WTC11 (cell line): ENCODE measurements at regions not wholly inside any gene's neighbourhood (a gene's known extent, or its start where the extent isn't known, plus 50 kb on each side); places are given as distances from the start of the nearest gene placed in this dataset.

ENCODE experiments used
- ATAC-seq: fragments of 200-7000 bp; cut with Tn5 transposase; 2 replicates; pipeline ENCODE4 v1.10.0; 2021; ENCODE audit warnings: mild to moderate bottlenecking, moderate library complexity
- CTCF ChIA-PET: fragments of 300-600 bp; sonication (Branson Sonifier 250); formaldehyde crosslinking; loops from one replicate; lab custom pipeline; 2021; ENCODE audit warnings: antibody characterized with exemption; lab: Charles Lee
- POLR2A ChIA-PET: fragments of 350-600 bp; sonication (Branson Sonifier 250); formaldehyde crosslinking; loops from one replicate; lab custom pipeline; 2021; ENCODE audit warnings: antibody characterized with exemption; lab: Charles Lee
- DNase-seq: peaks from one replicate; pipeline ENCODE4 v3.0.0; 2021; ENCODE audit warnings: low spot score
- H3K27ac Mint-ChIP-seq: 2 replicates; pipeline ENCODE4 v1.8.0; 2021; ENCODE audit warnings: mixed read lengths
- H3K27me3 Mint-ChIP-seq: 2 replicates; pipeline ENCODE4 v1.8.0; 2021; ENCODE audit warnings: low read depth, mild to moderate bottlenecking, moderate library complexity, mixed read lengths
- H3K36me3 Mint-ChIP-seq: 2 replicates; pipeline ENCODE4 v1.8.0; 2021; ENCODE audit warnings: mixed read lengths
- H3K4me1 Mint-ChIP-seq: 2 replicates; pipeline ENCODE4 v1.8.0; 2022; ENCODE audit warnings: mixed read lengths
- H3K4me3 Mint-ChIP-seq: 2 replicates; pipeline ENCODE4 v1.8.0; 2021; ENCODE audit warnings: mild to moderate bottlenecking, moderate library complexity, mixed read lengths
- H3K9me3 Mint-ChIP-seq: 2 replicates; pipeline ENCODE4 v1.8.0; 2021; ENCODE audit warnings: mixed read lengths
- CREM ChIP-seq: sonication (generic); formaldehyde crosslinking; IDR thresholded peaks from 2 replicates; pipeline ENCODE4 v1.8.1; 2022; ENCODE audit warnings: mild to moderate bottlenecking, missing genetic modification reagents, moderate library complexity
- ETV6 ChIP-seq: sonication (generic); formaldehyde crosslinking; IDR thresholded peaks from 2 replicates; pipeline ENCODE4 v1.8.1; 2022; ENCODE audit warnings: mild to moderate bottlenecking, missing genetic modification reagents
- GRHL2 ChIP-seq: fragments of 250-450 bp; sonication (Bioruptor Pico); IDR thresholded peaks from 2 replicates; pipeline ENCODE4 v1.8.0; 2022; ENCODE audit warnings: mild to moderate bottlenecking, moderate library complexity; ENCODE audit not compliant: insufficient replicate concordance, severe bottlenecking
- HMGA2 ChIP-seq: fragments of 250-450 bp; sonication (Bioruptor Pico); IDR thresholded peaks from 2 replicates; pipeline ENCODE4 v1.4.0; 2021; ENCODE audit warnings: mild to moderate bottlenecking, moderate library complexity
- JUN ChIP-seq: sonication (generic); formaldehyde crosslinking; IDR thresholded peaks from 2 replicates; pipeline ENCODE4 v1.8.0; 2023; ENCODE audit warnings: mild to moderate bottlenecking, missing genetic modification reagents
- MXD4 ChIP-seq: fragments of 250-450 bp; sonication (Bioruptor Pico); IDR thresholded peaks from 2 replicates; pipeline ENCODE4 v1.8.0; 2021; ENCODE audit warnings: mild to moderate bottlenecking, moderate library complexity, borderline replicate concordance
- NFATC4 ChIP-seq: fragments of 250-450 bp; sonication (Bioruptor Pico); IDR thresholded peaks from 2 replicates; pipeline ENCODE4 v1.9.0; 2021; ENCODE audit warnings: mild to moderate bottlenecking
- OVOL2 ChIP-seq: fragments of 250-450 bp; sonication (Bioruptor Pico); IDR thresholded peaks from 2 replicates; pipeline ENCODE4 v1.9.0; 2021; ENCODE audit warnings: mild to moderate bottlenecking, borderline replicate concordance
- SP1 ChIP-seq: sonication (generic); formaldehyde crosslinking; conservative IDR thresholded peaks from 2 replicates; pipeline ENCODE4 v1.8.1; 2022; ENCODE audit warnings: missing genetic modification reagents
- TP53 ChIP-seq: sonication (generic); formaldehyde crosslinking; IDR thresholded peaks from 2 replicates; pipeline ENCODE4 v1.8.1; 2023; ENCODE audit warnings: mild to moderate bottlenecking, missing genetic modification reagents
- ZNF138 ChIP-seq: sonication (generic); formaldehyde crosslinking; conservative IDR thresholded peaks from 2 replicates; pipeline ENCODE4 v1.8.1; 2022; ENCODE audit warnings: mild to moderate bottlenecking, moderate library complexity, missing genetic modification reagents
- TF ChIP-seq, protein P1 (sequence below): sonication (generic); formaldehyde crosslinking; IDR thresholded peaks from 2 replicates; pipeline ENCODE4 v1.8.0; 2022; ENCODE audit warnings: missing genetic modification reagents
- TF ChIP-seq, protein P2 (sequence below): fragments of 250-450 bp; sonication (Bioruptor Pico); IDR thresholded peaks from 2 replicates; pipeline ENCODE4 v1.9.0; 2021; ENCODE audit warnings: moderate library complexity, mild to moderate bottlenecking, inconsistent platforms, borderline replicate concordance
- TF ChIP-seq, protein P3 (sequence below): fragments of 250-450 bp; sonication (Bioruptor Pico); IDR thresholded peaks from 2 replicates; pipeline ENCODE4 v1.9.0; 2021; ENCODE audit warnings: mild to moderate bottlenecking
- TF ChIP-seq, protein P4 (sequence below): sonication (generic); formaldehyde crosslinking; IDR thresholded peaks from 2 replicates; pipeline ENCODE4 v1.8.1; 2023; ENCODE audit warnings: mild to moderate bottlenecking, missing genetic modification reagents
- TF ChIP-seq, protein P5 (sequence below): sonication (generic); formaldehyde crosslinking; IDR thresholded peaks from 2 replicates; pipeline ENCODE4 v1.8.1; 2022; ENCODE audit warnings: mild to moderate bottlenecking, moderate library complexity, missing genetic modification reagents
- TF ChIP-seq, protein P6 (sequence below): fragments of 250-450 bp; sonication (Bioruptor Pico); IDR thresholded peaks from 2 replicates; pipeline ENCODE4 v2.1.2; 2022; ENCODE audit warnings: mild to moderate bottlenecking, moderate library complexity
- TF ChIP-seq, protein P7 (sequence below): fragments of 250-450 bp; sonication (Bioruptor Pico); IDR thresholded peaks from 2 replicates; pipeline ENCODE4 v1.9.0; 2021; ENCODE audit warnings: mild to moderate bottlenecking, borderline replicate concordance
- TF ChIP-seq, protein P8 (sequence below): sonication (generic); formaldehyde crosslinking; IDR thresholded peaks from 2 replicates; pipeline ENCODE4 v1.8.1; 2023; ENCODE audit warnings: mild to moderate bottlenecking, missing genetic modification reagents

DNA sequence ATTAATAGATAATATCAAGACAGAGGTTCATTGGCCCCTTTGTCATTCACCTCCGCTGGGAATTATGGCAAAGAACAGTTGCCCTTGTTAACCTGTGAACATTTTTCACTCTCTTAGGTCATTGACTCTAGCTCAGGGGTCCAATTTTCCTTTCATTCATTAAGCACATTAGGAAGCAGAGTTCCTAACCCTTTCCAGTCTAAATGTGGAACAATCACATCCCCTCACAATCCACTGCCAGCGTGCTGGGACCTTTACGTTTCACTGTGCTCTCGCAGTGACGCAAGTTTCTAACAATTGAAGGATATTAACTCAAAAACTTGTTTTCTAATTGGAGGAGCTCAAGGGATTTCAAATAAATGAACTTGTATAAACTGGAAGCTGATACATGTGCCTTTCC is 79.3 kb upstream of the MEOX2 start:
- Mint-ChIP-seq H3K9me3 (no peaks in the 10 kb centered on the region), H3K27ac (no peak overlapping the region), H3K27me3 (no peaks in the 10 kb centered on the region), H3K36me3 (no peaks in the 10 kb centered on the region), H3K4me1 (no peaks in the 10 kb centered on the region), H3K4me3 (no peak overlapping the region)
- POLR2A ChIA-PET: no interaction called here
- DNase-seq (no peak), ATAC-seq (no peak)
- CTCF ChIA-PET: no interaction called here
- TF ChIP-seq, protein P1, sequence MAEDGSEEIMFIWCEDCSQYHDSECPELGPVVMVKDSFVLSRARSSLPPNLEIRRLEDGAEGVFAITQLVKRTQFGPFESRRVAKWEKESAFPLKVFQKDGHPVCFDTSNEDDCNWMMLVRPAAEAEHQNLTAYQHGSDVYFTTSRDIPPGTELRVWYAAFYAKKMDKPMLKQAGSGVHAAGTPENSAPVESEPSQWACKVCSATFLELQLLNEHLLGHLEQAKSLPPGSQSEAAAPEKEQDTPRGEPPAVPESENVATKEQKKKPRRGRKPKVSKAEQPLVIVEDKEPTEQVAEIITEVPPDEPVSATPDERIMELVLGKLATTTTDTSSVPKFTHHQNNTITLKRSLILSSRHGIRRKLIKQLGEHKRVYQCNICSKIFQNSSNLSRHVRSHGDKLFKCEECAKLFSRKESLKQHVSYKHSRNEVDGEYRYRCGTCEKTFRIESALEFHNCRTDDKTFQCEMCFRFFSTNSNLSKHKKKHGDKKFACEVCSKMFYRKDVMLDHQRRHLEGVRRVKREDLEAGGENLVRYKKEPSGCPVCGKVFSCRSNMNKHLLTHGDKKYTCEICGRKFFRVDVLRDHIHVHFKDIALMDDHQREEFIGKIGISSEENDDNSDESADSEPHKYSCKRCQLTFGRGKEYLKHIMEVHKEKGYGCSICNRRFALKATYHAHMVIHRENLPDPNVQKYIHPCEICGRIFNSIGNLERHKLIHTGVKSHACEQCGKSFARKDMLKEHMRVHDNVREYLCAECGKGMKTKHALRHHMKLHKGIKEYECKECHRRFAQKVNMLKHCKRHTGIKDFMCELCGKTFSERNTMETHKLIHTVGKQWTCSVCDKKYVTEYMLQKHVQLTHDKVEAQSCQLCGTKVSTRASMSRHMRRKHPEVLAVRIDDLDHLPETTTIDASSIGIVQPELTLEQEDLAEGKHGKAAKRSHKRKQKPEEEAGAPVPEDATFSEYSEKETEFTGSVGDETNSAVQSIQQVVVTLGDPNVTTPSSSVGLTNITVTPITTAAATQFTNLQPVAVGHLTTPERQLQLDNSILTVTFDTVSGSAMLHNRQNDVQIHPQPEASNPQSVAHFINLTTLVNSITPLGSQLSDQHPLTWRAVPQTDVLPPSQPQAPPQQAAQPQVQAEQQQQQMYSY: no peak
- TF ChIP-seq, protein P2, sequence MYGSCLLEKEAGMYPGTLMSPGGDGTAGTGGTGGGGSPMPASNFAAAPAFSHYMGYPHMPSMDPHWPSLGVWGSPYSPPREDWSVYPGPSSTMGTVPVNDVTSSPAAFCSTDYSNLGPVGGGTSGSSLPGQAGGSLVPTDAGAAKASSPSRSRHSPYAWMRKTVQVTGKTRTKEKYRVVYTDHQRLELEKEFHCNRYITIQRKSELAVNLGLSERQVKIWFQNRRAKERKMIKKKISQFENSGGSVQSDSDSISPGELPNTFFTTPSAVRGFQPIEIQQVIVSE (CRISPR knock-in tag): no peak
- TF ChIP-seq GRHL2 (no peak), SP1 (CRISPR knock-in tag) (no peak), JUN (no peak), ZNF138 (CRISPR knock-in tag) (no peak), HMGA2 (CRISPR knock-in tag) (no peak), ETV6 (no peak), NFATC4 (no peak), TP53 (CRISPR knock-in tag) (no peak), CREM (CRISPR knock-in tag) (no peak), OVOL2 (no peak), MXD4 (CRISPR knock-in tag) (no peak)
- TF ChIP-seq, protein P3, sequence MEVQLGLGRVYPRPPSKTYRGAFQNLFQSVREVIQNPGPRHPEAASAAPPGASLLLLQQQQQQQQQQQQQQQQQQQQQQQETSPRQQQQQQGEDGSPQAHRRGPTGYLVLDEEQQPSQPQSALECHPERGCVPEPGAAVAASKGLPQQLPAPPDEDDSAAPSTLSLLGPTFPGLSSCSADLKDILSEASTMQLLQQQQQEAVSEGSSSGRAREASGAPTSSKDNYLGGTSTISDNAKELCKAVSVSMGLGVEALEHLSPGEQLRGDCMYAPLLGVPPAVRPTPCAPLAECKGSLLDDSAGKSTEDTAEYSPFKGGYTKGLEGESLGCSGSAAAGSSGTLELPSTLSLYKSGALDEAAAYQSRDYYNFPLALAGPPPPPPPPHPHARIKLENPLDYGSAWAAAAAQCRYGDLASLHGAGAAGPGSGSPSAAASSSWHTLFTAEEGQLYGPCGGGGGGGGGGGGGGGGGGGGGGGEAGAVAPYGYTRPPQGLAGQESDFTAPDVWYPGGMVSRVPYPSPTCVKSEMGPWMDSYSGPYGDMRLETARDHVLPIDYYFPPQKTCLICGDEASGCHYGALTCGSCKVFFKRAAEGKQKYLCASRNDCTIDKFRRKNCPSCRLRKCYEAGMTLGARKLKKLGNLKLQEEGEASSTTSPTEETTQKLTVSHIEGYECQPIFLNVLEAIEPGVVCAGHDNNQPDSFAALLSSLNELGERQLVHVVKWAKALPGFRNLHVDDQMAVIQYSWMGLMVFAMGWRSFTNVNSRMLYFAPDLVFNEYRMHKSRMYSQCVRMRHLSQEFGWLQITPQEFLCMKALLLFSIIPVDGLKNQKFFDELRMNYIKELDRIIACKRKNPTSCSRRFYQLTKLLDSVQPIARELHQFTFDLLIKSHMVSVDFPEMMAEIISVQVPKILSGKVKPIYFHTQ (CRISPR knock-in tag): no peak
- TF ChIP-seq, protein P4, sequence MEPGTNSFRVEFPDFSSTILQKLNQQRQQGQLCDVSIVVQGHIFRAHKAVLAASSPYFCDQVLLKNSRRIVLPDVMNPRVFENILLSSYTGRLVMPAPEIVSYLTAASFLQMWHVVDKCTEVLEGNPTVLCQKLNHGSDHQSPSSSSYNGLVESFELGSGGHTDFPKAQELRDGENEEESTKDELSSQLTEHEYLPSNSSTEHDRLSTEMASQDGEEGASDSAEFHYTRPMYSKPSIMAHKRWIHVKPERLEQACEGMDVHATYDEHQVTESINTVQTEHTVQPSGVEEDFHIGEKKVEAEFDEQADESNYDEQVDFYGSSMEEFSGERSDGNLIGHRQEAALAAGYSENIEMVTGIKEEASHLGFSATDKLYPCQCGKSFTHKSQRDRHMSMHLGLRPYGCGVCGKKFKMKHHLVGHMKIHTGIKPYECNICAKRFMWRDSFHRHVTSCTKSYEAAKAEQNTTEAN (CRISPR knock-in tag): no peak
- TF ChIP-seq, protein P5, sequence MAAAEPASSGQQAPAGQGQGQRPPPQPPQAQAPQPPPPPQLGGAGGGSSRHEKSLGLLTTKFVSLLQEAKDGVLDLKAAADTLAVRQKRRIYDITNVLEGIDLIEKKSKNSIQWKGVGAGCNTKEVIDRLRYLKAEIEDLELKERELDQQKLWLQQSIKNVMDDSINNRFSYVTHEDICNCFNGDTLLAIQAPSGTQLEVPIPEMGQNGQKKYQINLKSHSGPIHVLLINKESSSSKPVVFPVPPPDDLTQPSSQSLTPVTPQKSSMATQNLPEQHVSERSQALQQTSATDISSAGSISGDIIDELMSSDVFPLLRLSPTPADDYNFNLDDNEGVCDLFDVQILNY: no peak
- TF ChIP-seq, protein P6, sequence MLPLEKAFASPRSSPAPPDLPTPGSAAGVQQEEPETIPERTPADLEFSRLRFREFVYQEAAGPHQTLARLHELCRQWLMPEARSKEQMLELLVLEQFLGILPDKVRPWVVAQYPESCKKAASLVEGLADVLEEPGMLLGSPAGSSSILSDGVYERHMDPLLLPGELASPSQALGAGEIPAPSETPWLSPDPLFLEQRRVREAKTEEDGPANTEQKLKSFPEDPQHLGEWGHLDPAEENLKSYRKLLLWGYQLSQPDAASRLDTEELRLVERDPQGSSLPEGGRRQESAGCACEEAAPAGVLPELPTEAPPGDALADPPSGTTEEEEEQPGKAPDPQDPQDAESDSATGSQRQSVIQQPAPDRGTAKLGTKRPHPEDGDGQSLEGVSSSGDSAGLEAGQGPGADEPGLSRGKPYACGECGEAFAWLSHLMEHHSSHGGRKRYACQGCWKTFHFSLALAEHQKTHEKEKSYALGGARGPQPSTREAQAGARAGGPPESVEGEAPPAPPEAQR (CRISPR knock-in tag): no peak
- TF ChIP-seq, protein P7, sequence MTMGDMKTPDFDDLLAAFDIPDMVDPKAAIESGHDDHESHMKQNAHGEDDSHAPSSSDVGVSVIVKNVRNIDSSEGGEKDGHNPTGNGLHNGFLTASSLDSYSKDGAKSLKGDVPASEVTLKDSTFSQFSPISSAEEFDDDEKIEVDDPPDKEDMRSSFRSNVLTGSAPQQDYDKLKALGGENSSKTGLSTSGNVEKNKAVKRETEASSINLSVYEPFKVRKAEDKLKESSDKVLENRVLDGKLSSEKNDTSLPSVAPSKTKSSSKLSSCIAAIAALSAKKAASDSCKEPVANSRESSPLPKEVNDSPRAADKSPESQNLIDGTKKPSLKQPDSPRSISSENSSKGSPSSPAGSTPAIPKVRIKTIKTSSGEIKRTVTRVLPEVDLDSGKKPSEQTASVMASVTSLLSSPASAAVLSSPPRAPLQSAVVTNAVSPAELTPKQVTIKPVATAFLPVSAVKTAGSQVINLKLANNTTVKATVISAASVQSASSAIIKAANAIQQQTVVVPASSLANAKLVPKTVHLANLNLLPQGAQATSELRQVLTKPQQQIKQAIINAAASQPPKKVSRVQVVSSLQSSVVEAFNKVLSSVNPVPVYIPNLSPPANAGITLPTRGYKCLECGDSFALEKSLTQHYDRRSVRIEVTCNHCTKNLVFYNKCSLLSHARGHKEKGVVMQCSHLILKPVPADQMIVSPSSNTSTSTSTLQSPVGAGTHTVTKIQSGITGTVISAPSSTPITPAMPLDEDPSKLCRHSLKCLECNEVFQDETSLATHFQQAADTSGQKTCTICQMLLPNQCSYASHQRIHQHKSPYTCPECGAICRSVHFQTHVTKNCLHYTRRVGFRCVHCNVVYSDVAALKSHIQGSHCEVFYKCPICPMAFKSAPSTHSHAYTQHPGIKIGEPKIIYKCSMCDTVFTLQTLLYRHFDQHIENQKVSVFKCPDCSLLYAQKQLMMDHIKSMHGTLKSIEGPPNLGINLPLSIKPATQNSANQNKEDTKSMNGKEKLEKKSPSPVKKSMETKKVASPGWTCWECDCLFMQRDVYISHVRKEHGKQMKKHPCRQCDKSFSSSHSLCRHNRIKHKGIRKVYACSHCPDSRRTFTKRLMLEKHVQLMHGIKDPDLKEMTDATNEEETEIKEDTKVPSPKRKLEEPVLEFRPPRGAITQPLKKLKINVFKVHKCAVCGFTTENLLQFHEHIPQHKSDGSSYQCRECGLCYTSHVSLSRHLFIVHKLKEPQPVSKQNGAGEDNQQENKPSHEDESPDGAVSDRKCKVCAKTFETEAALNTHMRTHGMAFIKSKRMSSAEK (CRISPR knock-in tag): no peak
- TF ChIP-seq, protein P8, sequence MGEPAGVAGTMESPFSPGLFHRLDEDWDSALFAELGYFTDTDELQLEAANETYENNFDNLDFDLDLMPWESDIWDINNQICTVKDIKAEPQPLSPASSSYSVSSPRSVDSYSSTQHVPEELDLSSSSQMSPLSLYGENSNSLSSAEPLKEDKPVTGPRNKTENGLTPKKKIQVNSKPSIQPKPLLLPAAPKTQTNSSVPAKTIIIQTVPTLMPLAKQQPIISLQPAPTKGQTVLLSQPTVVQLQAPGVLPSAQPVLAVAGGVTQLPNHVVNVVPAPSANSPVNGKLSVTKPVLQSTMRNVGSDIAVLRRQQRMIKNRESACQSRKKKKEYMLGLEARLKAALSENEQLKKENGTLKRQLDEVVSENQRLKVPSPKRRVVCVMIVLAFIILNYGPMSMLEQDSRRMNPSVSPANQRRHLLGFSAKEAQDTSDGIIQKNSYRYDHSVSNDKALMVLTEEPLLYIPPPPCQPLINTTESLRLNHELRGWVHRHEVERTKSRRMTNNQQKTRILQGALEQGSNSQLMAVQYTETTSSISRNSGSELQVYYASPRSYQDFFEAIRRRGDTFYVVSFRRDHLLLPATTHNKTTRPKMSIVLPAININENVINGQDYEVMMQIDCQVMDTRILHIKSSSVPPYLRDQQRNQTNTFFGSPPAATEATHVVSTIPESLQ (CRISPR knock-in tag): no peak
